ENCODE measurements at regions not wholly inside any gene's neighbourhood (a gene's known extent, or its start where the extent isn't known, plus 50 kb on each side); places are given as distances from the start of the nearest gene placed in this dataset.

DNA sequence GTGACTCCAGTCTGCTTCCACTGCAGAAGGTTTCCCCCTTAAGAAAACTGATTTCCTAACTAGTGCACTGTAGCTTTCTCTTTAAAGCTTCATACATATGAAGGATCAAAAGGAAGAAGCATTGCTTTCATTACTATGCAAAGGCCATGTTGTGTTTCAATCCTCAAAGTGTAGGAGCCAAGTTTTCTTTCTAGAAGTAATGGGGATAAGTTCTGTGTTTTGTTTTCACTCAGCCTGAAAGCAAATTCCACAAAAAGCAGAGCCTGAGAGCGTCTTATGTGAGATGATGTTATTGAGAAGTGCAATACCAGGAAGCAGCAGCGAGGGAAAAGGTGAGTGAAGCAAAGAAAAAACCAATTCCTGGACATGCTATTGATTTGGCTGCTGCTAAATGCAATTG is 99.7 kb downstream of the GMNC start:
- TF ChIP-seq, protein P1, sequence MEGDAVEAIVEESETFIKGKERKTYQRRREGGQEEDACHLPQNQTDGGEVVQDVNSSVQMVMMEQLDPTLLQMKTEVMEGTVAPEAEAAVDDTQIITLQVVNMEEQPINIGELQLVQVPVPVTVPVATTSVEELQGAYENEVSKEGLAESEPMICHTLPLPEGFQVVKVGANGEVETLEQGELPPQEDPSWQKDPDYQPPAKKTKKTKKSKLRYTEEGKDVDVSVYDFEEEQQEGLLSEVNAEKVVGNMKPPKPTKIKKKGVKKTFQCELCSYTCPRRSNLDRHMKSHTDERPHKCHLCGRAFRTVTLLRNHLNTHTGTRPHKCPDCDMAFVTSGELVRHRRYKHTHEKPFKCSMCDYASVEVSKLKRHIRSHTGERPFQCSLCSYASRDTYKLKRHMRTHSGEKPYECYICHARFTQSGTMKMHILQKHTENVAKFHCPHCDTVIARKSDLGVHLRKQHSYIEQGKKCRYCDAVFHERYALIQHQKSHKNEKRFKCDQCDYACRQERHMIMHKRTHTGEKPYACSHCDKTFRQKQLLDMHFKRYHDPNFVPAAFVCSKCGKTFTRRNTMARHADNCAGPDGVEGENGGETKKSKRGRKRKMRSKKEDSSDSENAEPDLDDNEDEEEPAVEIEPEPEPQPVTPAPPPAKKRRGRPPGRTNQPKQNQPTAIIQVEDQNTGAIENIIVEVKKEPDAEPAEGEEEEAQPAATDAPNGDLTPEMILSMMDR (IDR thresholded peaks at IDR 0.05; ENCODE audit: extremely low read depth in 1 of 2, insufficient read depth in 1 of 2, low read depth in 1 of 2, low read length in 2 of 2): no peak
- TF ChIP-seq POLR2A (IDR thresholded peaks at IDR 0.05; ENCODE audit: low read depth, low read length): no peak
- no peak for TF ChIP-seq EZH2 (IDR thresholded peaks at IDR 0.05; ENCODE audit: borderline replicate concordance, low read depth, low read length, severe bottlenecking)
- no peak for TF ChIP-seq POLR2AphosphoS5 (IDR thresholded peaks at IDR 0.05; ENCODE audit: insufficient read depth, low read depth, low read length)
- no peak for TF ChIP-seq MYC (IDR thresholded peaks at IDR 0.05; ENCODE audit: low read depth, low read length)
- TF ChIP-seq, protein P2, sequence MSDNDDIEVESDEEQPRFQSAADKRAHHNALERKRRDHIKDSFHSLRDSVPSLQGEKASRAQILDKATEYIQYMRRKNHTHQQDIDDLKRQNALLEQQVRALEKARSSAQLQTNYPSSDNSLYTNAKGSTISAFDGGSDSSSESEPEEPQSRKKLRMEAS (IDR thresholded peaks at IDR 0.05; ENCODE audit: insufficient read depth, insufficient read length): no peak
- TF ChIP-seq JUN (IDR thresholded peaks at IDR 0.05; ENCODE audit: borderline replicate concordance, insufficient read depth, insufficient read length, low read depth): no peak
- TF ChIP-seq FOS (IDR thresholded peaks at IDR 0.05; ENCODE audit: borderline replicate concordance, insufficient read depth, low read length): no peak
